Lung (tissue), 11 donors: ENCODE measurements at regions not wholly inside any gene's neighbourhood (a gene's known extent, or its start where the extent isn't known, plus 50 kb on each side); places are given as distances from the start of the nearest gene placed in this dataset.

Experiments
- ATAC-seq: fragments of 200-7000 bp; cut with Tn5 transposase; one replicate; pipeline ENCODE4 v1.9.1; 2020; ENCODE audit warnings: moderate number of reproducible peaks; ENCODE audit not compliant: insufficient read depth, low FRiP score
- DNase-seq, 3 donors: peaks; one replicate each; pipeline ENCODE4 v3.0.0-alpha.2; 2013 to 2017
- H3K27ac ChIP-seq, 2 donors: one replicate each; pipeline ENCODE4 v1.5.1; 2013; ENCODE audit warnings: mild to moderate bottlenecking in 2 of 2, moderate library complexity in 2 of 2, control low read depth in 1 of 2, inconsistent platforms in 1 of 2, low read depth in 1 of 2, low read length in 1 of 2
- H3K27me3 ChIP-seq, 3 donors: one replicate each; pipeline ENCODE4 v1.5.1; 2013; ENCODE audit warnings: low read length in 2 of 3; ENCODE audit not compliant: control insufficient read depth in 3 of 3, insufficient read depth in 3 of 3
- H3K36me3 ChIP-seq, 4 donors: one replicate each; pipeline ENCODE4 v1.5.1; 2013; ENCODE audit warnings: low read length in 4 of 4, mild to moderate bottlenecking in 1 of 4, moderate library complexity in 1 of 4; ENCODE audit not compliant: control insufficient read depth in 4 of 4, insufficient read depth in 4 of 4
- H3K4me1 ChIP-seq, 5 donors: one replicate each; pipeline ENCODE4 v1.5.1; 2013; ENCODE audit warnings: low read length in 5 of 5, mild to moderate bottlenecking in 2 of 5, moderate library complexity in 1 of 5; ENCODE audit not compliant: control insufficient read depth in 5 of 5, insufficient read depth in 5 of 5
- H3K4me3 ChIP-seq: one replicate; pipeline ENCODE4 v1.5.1; 2013; ENCODE audit warnings: mild to moderate bottlenecking, control low read depth, moderate library complexity
- H3K9ac ChIP-seq, 2 donors: one replicate each; pipeline ENCODE4 v1.5.1; 2013; ENCODE audit warnings: low read length in 2 of 2, control low read depth in 1 of 2; ENCODE audit not compliant: insufficient read depth in 1 of 2
- H3K9me3 ChIP-seq, 4 donors: one replicate each; pipeline ENCODE4 v1.5.1; 2013; ENCODE audit warnings: low read length in 3 of 4, mild to moderate bottlenecking in 1 of 4, moderate library complexity in 1 of 4; ENCODE audit not compliant: control insufficient read depth in 4 of 4, insufficient read depth in 3 of 4
- CTCF ChIP-seq: IDR thresholded peaks from 2 replicates; pipeline ENCODE4 v1.5.1; 2012; ENCODE audit warnings: mild to moderate bottlenecking; ENCODE audit errors: control extremely low read depth, extremely low read depth
- WGBS, 2 donors: extraction: QIAGEN DNeasy Blood & Tissue Kit; methylation state at CpG; one replicate each; pipeline ENCODE4 v1.1.7; 2013; 5-methylcytosine and 5-hydroxymethylcytosine counted together
- donor health status: control.
- donor health status: control.
- donor health status: Bipolar disorder and iron deficiency.
- donor health status: healthy.
- donor health status: DM: yes; HTN: yes; CAD: no.

DNA sequence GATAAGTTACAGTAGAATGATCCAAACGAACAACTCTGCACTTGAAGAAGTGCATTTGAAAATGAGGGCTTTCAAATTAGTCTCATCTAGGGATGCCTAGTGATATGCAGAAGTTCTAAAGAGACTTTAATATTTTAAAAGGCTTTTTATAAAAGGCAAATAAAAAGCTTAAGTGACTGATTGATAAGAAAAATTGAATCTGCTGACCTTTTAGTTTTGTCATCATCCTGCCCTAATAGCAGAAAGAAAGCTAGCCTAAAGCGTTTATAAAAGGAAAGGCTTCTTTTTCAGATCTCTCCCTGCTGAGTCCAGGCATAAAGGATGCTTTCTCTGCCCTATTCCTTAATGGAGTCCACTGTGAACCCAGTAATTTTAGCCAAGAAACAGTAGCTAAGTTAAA lies 72.7 kb upstream of the ALDH1L1 start:
- no peak for TF ChIP-seq CTCF
- 85 to 86% methylated on average over 2 of the region's 2 CpGs for WGBS, 2 donors
- Histone ChIP-seq H3K27ac (no peak overlapping the region), H3K9me3 (no peaks in the 10 kb centered on the region), H3K4me3 (no peak overlapping the region), H3K9ac (no peak overlapping the region), H3K4me1 (peaks cover 0 to 7% (median 0%) of the 10 kb centered on the region in 5 donors), H3K27me3 (no peaks in the 10 kb centered on the region), H3K36me3 (no peaks in the 10 kb centered on the region)
- ATAC-seq (no peak), DNase-seq (no peak)

DNA sequence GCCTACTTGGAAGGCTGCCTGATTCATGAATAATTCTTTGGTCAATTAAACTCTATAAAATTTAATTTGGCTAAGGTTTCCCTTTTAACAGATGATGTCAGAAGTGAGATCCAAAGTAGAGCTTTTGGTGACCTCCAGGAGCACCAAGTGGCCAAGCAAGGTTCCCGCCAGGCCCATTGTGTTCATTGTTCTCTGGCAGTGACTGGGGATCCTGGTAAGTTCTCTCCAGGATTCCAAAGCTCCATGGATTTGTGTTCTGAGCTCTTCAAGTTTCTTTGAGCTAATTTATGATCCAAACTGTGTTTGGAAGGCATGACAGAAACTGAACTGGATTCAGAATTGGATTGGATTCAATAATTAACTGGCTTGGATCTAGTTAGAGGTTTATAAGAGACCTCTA lies 72.0 kb upstream of the ALDH1L1 start:
- 86 to 92% methylated on average over 1 of the region's 1 CpG for WGBS, 2 donors
- Histone ChIP-seq H3K27me3 (no peaks in the 10 kb centered on the region), H3K4me3 (no peak overlapping the region), H3K27ac (no peak overlapping the region), H3K36me3 (no peaks in the 10 kb centered on the region), H3K4me1 (peaks cover 0 to 7% (median 0%) of the 10 kb centered on the region in 5 donors), H3K9me3 (peaks cover 0 to 2% (median 0%) of the 10 kb centered on the region in 4 donors), H3K9ac (no peak overlapping the region)
- DNase-seq (no peak), ATAC-seq (no peak)
- TF ChIP-seq CTCF, result no peak

DNA sequence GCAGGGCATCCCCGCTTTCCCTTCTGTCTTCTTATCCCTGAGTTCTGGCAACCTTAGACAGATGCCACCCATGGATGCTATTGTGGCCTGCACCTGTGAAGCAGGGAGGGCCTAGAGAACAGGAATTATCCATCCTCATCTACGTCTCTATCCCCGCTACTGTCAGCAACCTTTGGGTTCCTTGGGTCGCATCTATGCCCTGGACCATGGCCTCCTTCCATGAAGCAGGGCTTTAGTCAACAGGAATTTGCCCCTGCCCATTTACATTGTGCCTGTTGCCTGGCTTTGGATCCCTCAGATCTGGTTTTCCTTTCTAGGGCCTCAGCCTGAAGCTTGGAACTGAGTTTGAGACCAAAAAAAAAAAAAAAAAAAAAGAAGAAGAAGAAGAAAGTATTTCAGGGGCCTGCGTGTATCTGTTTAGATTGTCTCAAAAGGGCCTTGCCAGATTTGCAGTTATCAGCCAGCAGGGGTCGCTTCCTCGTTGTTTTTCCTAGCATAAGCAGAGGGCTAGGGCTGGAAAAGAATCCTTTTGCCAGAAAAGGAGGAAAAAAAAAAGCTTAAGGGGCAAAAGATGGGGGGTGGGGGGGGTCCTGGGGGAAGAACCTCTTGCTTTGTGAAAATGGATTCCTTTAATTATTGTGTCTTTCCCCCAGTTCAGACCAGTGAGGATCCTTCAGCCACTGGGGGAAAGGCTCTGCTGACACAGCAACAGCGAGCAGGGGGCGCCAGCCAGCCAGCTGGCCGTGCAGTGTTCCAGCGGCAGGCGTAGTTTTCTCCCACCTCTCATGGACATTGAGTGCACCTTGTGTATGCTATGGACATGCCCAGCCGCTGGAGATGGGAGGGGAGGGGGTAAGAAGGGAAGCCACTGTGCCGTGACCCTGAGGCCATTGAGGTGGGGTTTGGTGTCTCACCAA lies 65.7 kb upstream of the ALDH1L1 start:
- Histone ChIP-seq H3K9me3 (peaks cover 0 to 4% (median 0%) of the 10 kb centered on the region in 4 donors), H3K4me3 (no peak overlapping the region), H3K9ac (no peak overlapping the region), H3K4me1 (no peaks in the 10 kb centered on the region), H3K27me3 (no peaks in the 10 kb centered on the region), H3K36me3 (no peaks in the 10 kb centered on the region), H3K27ac (no peak overlapping the region)
- ATAC-seq, result no peak
- WGBS, 2 donors, result 47 to 57% methylated on average over 14 of the region's 14 CpGs
- peak; percentile 85 to 91 (median 89) for DNase-seq
- TF ChIP-seq CTCF, result peak; percentile 31
